GM21737 (cell line): ENCODE measurements at regions not wholly inside any gene's neighbourhood (a gene's known extent, or its start where the extent isn't known, plus 50 kb on each side); places are given as distances from the start of the nearest gene placed in this dataset.

ENCODE experiments used
- ATAC-seq: cut with Tn5 transposase; IDR thresholded peaks from one replicate; pipeline ENCODE4 v1.9.1; 2021; ENCODE audit warnings: mild to moderate bottlenecking, moderate library complexity; ENCODE audit not compliant: unreplicated experiment

GRCh38 chr3:44185396-44185915 lies 56.2 kb upstream of the TOPAZ1 start:
- no peak for ATAC-seq

- no peak for ATAC-seq
Observed at GRCh38 chr3:44186111-44186672, 55.5 kb upstream of the TOPAZ1 start.

- no peak for ATAC-seq
Observed at GRCh38 chr3:44186712-44187111, 55.0 kb upstream of the TOPAZ1 start.
